DLD1 (cell line): ENCODE measurements at regions not wholly inside any gene's neighbourhood (a gene's known extent, or its start where the extent isn't known, plus 50 kb on each side); places are given as distances from the start of the nearest gene placed in this dataset.
"Not testable (repeated sequence)": the region's sequence is repeated elsewhere in the genome, so short reads cannot be mapped to it uniquely, and the experiment has no call there.

Source experiments
- in situ Hi-C: cut with HindIII; loops from 2 replicates; pipeline ENCODE4 v1.10.0; 2017; ENCODE audit warnings: low sequenced_read_pairs

DNA sequence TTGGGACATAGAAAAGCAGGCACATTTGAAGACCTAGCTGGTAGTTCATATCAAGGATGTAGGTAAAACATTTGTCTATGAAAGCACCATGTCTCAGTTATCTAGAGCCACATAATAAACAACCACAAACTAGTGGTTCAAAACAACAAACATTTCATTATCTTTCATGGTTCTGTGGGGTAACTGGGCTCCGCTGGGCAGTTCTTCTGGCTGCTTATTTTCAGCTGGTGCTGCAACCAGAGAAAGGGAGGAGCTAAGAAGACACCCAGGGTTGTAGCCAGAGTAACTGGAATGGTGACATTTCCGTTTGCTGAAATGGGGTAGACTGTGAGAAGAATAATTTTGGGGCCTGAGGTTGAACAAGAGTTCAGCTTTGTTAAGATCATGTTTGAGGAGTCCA lies 145.7 kb upstream of the SULF2 start:
- in situ Hi-C loops, result no loop called here

DNA sequence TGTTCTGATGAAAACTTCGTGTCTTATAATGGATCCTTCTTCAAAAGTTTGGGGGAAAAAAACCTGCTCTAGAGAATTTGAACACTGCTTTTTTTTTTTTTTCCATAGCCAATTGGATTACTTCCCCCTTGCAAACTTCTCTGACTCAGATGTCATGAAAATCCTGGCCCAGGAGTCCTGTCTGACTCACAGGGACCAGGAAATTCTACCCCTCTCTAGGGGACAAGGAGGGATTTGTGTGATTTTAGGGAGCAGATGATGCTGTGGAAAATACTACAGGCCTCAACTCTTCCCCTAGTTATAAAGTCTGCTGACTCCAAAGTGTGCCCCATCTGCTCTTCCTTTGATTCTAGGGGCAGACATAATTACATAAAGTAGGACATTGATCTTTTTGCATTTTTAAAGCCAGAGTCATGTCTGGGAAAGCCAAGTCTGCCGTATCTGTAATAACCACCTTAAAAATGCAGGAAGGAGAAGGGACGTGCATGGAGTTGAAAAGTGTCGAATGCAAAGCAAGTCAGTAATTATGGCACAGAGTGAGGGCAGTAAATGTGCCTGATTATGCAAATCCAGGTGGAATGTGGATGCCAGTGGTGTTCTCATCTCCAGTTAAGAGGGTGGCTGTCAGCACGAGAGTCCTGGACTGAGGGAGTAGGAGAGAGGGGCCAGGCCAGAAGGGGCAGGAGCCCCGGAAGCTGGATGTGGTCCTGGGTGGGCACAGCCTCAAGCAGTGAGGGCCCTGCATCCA lies 144.3 kb upstream of the SULF2 start:
- in situ Hi-C loops, result no loop called here

DNA sequence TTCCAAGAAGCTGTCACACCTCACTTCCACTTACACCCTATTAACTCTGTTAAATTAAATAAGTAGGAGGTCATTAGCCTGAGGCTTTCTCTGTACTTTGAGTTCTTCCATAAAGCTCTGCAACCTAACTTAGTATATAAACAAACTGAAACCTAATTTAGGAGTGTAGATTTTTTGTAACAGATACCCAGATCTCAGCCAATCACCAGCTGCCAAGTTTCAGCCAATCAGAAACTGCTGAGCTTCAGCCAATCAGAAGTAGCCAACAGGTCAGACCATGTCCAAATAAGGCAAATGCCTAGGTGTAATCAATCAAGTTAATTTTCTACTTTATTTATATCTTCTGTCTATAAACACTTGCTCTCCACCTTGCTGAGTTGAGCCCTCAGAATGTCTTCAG lies 142.7 kb upstream of the SULF2 start:
- in situ Hi-C loops, result no loop called here

DNA sequence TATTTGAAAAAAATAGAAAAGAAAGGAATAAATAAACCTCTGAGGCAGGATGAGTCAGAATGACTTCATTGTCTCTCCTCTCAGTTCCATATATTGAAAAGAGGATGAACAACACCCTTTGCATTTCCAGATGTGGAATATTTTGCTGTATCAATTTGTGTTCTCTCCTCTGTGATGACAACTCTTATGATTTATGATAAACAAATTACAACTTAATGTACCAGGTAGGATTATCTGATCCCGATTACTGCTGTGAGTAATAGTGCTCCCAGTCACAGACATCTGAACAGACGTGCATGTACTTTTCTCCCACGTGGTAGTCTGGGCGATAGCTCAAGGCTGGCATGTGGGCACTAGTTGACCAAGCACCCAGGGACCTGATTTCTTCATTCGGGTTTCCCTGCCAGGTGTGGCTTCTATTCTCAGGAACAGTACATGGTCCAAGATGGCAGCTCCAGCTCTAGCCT lies 142.1 kb upstream of the SULF2 start:
- in situ Hi-C loops, result no loop called here

DNA sequence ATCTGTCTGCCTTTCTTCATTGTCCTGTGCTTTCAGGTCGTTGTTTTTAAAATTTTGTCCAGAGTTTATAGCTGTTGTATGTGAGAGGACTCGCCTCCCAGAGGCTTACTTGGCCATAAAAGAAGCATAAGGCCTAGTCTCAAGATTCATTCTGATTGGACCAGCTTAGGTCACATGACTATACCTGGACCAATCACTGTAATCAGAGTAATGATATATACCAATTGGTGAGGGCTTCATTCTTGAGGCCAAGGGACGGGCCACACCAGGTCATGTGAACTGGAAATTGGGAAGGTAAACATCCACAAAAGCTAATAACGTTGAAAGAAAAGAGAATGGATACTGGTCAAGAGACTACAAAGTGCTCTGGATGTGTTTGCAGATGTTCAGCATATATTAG lies 141.4 kb upstream of the SULF2 start:
- in situ Hi-C loops, result no loop called here

DNA sequence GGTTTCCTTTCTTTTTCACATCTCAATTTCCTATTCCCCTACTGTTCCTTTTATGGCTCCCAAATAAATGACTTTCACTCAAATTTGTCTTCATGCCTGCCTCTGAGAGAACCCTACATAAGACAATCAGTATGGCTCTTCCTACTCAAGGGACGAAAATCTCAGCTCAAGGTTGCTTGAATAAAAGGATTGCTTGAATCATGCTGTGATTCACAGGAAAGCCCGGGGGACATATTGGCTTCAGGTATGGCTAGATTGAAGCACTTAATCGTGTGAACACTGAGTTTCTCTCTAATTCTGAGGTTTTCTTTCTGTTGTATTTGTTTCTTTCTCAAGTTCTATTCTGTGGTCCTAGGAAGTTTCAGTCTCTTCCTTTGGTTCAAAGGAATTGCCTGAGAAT lies 140.3 kb upstream of the SULF2 start:
- in situ Hi-C loops, result no loop called here

DNA sequence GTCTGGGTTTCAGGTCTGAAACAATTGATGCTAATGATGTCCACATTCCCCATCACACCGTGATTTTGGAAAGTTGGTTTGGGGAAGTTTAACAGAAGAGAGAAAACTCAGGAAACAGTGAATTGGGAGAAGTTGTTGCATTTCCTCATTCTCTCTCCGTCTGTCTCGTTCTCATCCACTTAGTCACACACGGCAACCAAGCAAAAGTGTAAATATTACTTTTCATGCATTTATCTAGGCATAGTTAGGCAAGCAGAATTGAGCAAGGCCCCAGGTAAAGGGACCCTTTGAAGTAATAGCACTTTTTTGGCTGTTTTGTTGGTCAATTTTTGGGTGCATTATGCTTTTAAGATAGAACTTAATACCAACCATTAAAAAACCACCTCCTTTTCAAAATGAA lies 137.0 kb upstream of the SULF2 start:
- in situ Hi-C loops, result no loop called here

DNA sequence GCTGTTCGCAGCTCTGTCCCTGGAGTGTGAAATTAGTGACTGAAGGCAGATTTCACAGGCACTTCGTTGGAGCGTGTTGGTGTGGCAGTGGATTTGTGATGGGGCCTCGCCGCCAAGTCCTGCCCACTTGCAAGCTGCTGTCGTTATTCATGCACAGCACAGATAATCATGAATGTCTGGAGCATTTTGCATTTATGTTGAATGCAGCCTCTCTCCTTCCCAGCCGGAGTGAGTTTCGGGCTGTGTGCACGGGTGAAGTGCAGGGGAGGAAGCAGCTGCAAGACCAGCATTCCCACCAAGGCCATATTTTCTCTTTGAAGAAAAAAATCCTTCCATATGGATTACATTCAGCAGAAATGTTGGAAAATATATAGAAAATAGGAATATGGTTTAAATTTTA lies 136.5 kb upstream of the SULF2 start:
- in situ Hi-C loops, result not testable (repeated sequence)

DNA sequence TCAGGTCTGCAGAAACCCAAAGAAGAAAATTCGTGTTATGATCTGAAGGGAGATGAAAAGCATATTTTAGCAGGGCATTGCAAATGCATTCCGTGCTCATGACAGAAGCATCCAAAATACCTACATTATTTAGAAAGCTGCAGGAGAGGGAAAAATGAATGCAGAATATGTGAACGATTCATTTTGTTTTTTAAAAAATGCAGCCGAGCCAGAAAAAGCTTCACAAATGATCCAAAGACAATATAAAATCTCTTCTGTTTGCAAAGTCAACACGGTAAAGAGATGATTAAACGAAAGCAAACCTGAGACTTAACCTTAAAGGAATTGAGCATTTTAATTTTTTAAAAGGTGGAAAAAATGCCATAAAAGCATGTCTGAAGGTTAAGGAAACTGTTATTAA lies 136.1 kb upstream of the SULF2 start:
- in situ Hi-C loops, result no loop called here

DNA sequence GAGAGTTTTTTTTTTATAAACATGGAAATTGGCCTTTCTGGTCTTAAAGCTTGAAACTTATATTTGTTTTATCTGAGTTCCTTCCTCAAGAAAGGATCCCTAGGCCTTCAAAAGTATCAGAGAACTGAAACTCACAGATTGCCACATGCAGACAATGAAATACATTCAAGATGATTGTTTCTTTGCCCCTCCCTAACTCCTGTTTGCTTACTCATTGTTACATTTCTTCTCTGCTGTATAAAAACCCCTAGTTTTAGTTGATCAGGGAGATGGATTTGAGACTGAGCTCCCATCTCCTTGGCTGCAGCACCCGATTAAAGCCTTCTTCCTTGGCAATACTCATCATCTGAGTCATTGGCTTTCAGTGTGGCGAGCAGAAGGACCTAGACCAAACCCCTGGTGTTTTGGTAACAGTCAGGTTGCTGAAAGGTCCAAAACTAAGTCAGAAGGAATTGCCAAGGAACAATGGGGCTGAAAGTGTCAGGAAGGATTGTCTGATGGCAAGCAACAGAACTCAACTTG lies 132.3 kb upstream of the SULF2 start:
- in situ Hi-C loops, result no loop called here

DNA sequence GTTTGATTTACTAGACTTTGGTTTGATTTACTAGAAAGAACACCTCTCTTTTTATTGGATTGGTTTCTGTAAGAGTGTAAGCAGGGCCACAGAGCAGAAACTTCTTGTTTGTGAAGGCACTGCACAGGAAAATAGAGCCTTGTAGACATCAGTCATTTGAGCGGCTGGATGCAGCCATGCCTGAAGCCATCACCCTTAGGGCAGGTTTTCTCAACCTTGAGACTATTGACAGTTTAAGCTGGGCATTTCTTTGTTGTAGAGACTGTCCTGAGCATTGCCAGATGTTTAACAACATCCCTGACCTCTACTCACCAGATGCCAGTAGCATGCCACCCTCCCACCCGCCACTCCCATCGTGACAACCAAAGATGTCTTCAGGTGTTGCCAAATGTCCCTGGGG lies 130.2 kb upstream of the SULF2 start:
- in situ Hi-C loops, result no loop called here

DNA sequence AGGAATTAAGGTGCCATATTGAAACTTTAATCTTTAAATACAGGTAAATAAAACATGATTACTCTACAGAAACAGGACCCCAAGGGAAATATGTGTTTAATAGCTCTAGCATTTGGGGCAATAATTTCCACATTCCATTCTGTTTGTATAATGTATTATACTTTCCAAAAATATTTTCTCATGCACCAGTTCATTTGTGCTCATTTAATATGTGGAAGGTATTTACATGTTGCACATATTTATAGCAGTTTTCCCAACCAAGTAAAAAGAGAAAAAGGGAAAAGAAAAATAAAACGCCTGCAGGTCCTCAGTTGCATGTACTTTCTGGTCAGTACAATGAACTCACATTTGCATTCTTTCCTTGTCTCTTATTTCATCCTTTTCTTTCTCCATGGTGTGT lies 129.5 kb upstream of the SULF2 start:
- in situ Hi-C loops, result no loop called here

DNA sequence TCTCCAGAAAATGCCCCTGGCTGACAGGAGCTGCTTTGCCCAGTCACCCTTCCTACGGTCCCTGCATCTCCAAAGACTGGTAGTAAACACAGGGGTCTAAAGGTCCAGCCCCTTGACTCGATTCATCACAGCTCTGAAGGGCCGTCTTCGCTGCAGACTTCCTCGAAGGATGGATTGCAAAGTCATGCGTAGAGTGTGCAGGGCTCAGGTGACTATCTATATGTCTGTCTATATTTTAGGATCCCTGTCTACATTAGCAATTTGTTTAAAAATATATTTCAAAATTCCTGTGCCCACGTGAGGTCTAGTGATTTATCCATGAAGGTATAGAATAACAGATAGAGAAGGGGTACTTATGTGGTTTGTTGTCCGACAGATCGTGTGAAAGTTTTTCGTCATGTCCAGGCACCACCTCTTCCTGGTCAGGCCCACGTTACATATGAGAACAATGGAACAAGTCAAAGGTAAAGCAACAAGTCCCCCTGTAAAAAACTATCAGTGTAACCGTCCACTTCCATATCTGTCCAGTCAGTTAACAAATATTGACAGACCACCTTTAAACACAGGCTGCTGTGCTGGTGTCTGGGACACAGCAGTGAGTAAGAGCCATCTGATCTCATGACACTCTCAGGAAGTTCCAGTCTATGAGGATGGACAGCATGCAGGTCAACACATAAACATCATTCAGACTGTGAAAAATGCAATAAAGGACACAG lies 127.7 kb upstream of the SULF2 start:
- in situ Hi-C loops, result not testable (repeated sequence)

DNA sequence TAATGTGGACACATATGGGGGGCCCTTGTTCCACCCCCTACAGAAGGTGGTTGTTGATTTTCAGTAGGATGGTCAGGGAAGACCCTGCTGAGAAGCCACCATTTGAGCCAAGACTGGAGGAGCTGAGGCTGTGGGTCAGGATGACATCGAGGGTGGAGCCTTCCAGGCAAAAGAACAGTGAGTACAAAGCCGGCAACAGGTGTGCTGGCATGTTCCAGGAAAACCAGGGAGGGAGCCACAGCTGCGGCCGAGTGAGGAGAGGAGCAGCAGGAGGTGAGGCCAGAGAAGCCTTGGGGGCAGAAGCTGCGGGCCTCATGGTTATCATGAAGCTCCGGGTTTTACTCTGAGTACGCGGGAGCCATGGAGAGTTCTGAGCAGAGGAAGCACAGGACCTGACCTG lies 126.9 kb upstream of the SULF2 start:
- in situ Hi-C loops, result not testable (repeated sequence)

DNA sequence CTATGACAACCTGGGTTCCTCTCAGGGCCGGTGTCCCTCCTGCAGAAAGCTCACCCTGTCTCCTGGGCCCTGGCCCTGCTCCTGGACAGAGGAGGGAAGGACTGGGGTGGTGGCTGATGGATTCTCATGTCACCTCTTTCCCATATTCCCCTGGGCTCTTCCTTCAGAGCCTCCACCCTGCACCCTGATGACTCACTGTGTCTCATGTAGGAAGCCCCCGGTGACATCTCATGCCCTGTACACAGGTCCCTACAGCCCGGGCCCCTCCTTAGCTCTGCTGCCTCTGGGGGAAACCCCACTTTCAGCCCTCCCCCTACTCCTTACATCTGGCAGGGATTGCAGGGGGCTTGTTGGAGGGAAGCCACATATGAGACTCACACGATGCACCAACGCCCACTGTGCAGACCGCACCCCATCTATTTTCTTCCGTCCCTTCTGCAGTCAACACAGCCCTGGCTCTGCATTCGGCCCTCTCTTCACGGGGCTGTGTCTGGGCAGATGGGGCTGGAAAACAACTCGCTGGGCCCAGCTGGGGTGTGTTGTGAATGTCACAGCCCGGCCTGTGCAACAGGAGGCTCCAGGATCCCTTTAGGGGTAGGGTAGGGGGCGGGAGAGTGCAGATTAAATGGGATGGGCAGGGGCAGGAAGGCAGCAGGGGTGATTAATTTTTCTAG lies 124.6 kb upstream of the SULF2 start:
- in situ Hi-C loops, result not testable (repeated sequence)

DNA sequence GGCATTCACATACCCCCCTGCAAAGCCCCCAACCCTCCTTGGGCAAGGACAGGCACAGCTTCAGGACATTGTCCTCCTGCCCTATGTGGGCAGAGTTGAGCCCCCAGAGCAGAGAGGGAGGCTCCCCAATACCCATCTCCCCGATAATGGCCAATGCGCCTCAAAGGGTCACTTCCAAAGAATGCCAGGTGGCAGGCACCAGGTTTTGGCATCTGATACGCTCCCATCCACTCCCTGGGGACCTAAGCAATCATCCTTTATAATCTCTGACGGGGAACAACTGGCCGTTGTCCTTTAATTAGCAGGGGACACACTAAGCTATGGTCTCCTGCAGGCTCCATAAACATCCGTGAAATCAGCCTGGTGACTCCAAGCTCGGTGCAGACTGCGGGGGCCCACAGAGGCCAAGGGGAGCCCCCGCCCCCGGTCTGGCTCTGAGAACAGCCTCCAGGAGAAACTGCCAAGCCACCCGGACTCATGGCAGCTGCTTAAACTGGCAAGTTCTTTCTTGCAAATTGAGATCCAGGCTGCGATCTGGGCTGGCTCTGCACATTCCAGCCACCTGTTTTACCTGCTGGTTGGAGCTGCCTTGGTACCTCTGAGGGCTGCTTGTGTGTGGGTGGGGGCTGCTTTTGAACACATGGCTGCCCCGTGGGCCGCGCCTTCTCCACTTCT lies 123.2 kb upstream of the SULF2 start:
- in situ Hi-C loops, result not testable (repeated sequence)

DNA sequence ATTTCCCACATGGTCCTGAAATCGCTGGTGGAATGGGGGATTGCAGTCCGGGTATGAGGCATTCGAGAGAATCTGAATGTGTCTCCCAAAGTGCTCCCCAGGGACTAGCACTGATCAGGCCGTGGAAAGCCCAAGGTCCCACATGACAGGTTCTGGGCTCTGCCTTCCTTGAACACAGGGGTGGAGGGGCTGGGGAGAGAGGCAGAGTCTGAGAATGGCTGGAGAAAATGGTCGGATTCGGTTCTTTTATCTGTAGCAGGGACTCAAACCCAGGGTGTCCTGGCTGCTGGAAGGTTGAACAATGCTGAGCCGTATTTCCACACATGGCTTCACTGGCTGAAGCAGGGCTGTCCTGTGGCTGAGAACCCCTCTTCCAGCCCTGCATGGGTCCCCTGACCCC lies 122.7 kb upstream of the SULF2 start:
- in situ Hi-C loops, result not testable (repeated sequence)

DNA sequence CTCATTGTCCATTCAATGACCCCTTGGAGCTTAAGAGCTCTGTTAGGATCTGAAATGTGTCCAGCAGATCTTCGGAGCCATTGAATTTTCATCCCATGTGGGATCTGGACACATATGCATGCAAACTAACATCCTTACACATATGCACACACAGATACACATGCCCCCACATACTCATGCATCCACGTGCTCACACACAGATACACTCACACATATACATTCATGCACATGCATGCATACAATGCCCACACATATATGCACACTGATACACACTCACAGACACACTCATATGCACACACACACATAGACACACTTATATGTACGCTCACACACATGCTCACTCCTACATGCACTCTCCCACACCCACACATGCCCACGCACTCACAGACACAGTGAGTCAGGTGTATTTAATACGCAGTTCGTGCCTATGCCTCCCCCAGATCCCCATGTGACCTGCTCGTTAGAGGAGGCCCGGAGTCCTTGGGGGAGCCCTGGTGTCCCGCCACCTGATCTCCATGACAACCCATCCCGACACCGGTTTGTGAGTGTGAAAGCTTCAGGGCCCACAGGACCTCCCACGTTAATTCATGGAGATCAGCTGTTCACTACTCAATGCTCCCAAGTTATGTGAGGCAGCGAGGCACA lies 121.9 kb upstream of the SULF2 start:
- in situ Hi-C loops, result no loop called here

DNA sequence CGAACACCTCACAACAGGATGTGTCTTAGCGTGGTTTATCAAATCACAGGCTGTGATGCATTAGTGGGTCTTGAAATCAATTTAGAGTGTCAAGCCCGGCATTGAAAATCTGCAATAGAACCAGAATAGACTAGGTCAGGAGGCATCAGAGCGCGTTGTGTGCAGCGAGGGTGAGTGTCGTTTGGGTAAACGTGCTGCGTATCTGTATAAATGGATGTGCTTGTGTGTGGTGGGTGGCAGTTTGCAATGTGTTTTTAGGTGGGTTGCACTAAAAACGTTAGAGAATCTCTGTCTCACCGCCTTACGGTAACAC lies 121.0 kb upstream of the SULF2 start:
- in situ Hi-C loops, result no loop called here

DNA sequence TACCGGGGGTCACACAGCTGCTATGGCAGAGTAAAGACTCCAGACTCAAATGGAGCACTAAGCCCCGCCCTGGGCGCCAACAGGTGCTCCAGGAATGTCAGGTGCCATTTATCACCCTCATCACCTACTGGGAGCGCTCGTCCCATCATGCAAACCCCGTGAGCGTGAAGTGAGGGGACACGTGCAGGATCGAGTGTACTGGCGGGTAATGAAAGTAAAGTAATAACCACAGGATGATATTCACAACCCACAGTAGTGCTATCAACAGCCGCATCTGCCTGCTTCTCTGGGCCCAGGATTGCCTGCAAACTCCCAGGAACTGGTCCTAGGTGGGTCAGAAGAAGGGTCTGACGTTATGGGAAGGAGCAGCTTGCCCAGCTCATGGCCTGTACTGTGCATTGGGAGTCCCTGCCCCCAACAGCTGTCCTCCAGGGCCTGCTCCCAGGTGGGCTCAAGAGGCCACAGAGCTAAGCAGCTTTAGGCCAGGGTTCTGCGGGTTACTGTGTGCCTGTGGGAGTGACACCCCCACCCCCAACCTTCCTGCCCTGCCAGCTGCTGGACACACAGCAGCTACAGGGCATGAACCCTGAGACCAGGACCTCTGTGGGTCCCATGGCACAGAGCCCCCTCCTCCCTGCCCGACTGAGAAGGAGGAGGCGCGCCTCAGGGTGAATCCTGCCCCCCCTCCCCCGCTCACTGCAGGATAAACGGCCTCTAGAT lies 120.5 kb upstream of the SULF2 start:
- in situ Hi-C loops, result no loop called here
